Activated T-helper 1 cell treated with anti-CD3 and anti-CD28 coated beads, Interleukin-2, amount 50 U/mL, for 16 hours (primary cell): ENCODE measurements at regions not wholly inside any gene's neighbourhood (a gene's known extent, or its start where the extent isn't known, plus 50 kb on each side); places are given as distances from the start of the nearest gene placed in this dataset.

Experiments
- DNase-seq, 2 donors: peaks; one replicate each; pipeline ENCODE4 v3.0.0-alpha.2; 2020; ENCODE audit warnings: low read depth in 1 of 2, low spot score in 1 of 2

GRCh38 chr4:189445613-189446012 lies 495.1 kb upstream of the FRG1 start:
- DNase-seq = no peak

DNA sequence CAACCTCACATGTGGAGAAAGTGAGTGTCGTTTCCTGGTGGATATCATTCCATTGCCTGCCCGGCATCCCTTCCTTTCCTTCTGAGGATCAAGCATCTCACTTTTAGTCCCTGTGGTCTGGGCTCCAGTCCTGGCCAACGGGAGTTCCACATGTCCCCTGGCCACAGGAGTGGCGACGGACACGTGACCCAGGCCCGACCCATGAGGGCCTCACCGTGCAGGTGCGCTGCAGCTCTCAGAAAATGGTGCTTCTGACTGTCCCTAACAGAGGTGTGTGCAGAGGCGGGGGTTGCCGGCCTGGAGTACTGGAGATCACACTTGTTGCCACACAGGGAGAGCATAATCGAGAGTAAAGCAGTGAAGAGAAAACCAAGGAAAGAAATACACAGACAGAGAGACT lies 476.9 kb upstream of the FRG1 start:
- no peak for DNase-seq

DNA sequence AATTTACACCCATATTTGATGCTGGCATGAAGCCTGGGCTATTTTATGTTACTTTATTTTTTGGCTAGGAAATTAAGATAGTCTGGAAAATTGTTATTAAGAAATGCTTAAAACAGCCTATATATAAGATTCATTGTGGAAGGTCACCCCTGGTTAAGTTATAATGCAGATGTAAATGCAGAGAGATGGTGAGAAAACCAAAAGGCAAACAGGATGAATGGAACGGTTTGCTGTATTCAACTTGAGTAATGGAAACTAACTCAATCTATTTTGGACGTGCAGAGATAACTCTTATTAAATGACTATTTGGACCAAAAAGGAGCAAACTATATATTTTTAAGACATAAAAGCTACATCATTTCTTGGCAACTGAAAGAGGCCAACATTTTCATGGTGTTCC lies 446.3 kb upstream of the FRG1 start:
- DNase-seq = no peak

DNA sequence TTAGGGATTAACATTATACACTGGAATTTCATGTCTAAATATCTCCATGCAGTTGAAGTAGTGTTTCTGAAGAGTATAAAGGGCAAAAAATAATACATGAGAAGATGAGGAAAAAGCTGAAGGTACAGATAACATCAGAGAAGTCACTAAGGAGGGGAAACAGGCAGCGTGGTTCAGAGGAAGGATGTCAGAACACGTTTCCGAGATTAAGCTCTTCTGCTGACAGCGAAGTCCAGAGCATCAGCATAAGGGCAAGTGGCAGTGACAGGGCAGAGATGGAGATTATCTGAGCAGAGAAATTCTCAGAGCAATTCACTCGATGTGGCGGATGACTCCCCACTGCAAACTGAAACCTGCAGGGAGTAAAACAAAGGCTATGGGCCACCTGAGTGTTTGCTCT lies 443.2 kb upstream of the FRG1 start:
- DNase-seq = no peak

DNA sequence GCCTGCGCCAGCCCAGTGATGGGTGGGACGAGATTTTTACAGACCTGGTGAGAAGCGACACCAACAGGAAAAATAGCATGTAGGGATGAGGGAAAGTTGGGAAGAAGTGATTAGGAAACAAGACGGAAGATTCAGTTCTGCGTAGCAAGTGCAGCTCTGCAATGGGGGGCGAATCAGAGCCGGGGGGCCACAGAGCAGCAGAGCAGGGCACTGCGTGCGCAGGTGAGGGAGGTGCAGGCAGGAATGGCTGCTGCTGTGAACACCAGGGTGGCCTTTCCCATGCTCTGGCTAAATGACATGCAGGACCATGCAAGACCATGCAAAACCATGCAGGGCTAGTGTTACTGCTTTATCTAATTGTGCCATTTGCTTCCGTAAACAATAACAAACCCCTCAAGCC lies 442.7 kb upstream of the FRG1 start:
- DNase-seq = no peak

DNA sequence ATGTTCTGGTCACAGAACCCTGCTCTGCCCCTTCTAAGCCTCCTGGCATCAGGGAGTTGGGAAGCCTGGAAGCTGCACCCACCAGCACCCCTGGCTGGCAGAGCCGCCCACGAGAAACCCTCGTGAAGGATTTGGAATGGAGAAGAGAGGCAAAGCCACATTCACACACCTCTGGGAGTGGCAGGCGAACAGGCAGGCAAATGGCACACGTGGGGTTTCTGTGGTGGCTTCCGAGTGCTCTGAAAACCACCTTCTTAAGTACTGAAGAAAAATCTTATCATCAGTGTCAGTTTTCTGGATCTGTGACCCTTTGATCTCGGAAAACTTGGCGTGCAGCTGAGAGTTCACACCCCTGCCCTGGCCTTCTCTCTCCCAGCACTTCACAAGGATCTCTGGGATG lies 442.2 kb upstream of the FRG1 start:
- no peak for DNase-seq

- no peak for DNase-seq
These were observed 441.0 kb upstream of the FRG1 start for GRCh38 chr4:189499696-189500095.

GRCh38 chr4:189500970-189501369 lies 439.7 kb upstream of the FRG1 start:
- DNase-seq = no peak

- no peak for DNase-seq
These were observed 437.7 kb upstream of the FRG1 start for GRCh38 chr4:189502841-189503435.

- no peak for DNase-seq
These were observed 436.5 kb upstream of the FRG1 start for GRCh38 chr4:189504220-189504619.

DNA sequence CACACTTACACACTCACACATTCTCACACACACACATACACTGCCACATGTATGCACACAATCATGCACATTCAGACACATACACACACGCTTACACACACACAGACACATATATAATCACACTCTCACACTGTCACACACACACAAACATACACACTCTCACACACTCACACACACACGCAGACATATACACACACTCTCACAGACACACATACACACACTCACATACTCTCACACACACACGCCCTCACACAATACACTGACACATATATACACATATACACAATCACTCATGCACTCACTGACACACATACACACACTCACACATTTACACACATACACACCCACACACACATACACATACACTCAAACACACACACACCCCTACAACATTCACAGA lies 435.3 kb upstream of the FRG1 start:
- DNase-seq = no peak

GRCh38 chr4:189506080-189506479 lies 434.6 kb upstream of the FRG1 start:
- no peak for DNase-seq

- DNase-seq = no peak
These were observed 433.6 kb upstream of the FRG1 start for GRCh38 chr4:189507060-189507459.

DNA sequence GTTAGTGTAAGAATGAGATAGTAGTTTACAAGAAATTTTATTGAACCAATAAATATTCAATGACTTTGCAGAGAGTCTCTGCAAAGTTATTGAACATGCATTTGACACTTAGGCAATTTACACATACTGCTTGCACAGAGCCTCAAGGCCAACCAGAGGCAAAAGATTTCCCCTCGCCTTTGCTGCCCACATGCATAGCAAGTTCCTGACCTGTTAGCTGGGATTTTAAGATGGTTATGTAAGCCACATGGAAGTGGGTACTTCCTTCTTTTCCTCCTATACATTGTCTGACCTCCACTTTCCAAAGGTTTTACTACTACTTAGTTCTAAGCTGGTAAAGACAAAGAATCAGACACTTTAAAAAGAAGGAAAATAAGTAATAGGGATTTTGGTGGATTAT lies 430.1 kb upstream of the FRG1 start:
- no peak for DNase-seq

DNA sequence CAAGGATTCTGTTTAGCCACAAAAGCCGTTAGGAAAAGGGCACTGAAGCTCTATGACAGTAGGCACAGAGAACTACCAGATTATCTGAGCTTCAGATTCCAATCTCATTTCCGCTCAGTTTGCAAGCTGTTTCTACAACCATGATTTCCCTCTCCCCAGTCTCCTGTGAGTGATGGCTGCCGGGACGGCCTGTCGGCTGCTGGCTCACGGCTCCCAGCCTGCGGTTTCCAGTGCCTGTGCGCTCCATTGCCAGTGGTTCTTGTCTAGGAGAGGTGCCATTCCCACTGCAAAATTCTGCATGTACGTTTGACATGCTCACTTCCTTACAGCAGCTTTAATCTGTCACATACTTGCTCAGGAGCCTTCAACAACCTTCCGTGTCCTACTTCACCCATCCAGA lies 429.1 kb upstream of the FRG1 start:
- DNase-seq = no peak

DNA sequence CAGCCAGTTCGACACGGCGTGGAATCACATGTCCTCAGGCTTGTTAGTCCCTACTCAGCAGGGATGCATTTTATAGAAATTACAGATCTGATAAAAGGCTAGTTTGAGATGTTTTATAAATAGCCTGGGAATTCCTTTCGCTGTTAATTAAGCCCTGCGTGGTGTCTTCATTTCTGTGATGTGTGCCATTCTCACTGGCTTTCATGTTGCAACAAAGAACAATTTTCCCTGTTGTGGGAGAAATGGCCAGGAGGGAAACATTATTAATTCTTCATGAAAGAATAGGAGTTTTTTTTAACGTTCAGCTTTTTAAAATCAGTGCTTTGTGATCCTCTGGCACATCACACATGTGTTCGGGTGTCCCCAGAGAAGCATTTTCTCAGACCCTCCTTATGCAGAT lies 427.3 kb upstream of the FRG1 start:
- no peak for DNase-seq

DNA sequence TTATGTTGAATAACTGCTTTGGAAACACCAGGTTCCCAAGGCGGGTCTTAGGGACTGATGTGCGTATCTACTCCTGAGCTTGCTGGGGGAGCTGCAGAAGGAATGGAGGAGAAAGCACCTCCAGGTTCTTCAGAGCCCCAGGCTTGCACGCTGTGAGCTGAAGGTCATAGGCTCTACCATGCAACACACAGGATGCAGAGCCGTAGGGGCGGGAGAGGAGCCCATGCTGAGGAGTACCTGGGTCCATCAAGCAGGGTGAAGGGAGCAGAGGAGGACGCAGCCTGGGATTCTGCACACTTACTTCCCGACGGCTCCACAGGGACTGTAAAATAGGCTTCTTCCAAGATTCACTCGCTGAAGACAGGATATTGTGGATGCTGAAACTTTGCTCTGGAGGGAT lies 426.5 kb upstream of the FRG1 start:
- no peak for DNase-seq

- no peak for DNase-seq
These were observed 423.8 kb upstream of the FRG1 start for GRCh38 chr4:189516902-189517301.

DNA sequence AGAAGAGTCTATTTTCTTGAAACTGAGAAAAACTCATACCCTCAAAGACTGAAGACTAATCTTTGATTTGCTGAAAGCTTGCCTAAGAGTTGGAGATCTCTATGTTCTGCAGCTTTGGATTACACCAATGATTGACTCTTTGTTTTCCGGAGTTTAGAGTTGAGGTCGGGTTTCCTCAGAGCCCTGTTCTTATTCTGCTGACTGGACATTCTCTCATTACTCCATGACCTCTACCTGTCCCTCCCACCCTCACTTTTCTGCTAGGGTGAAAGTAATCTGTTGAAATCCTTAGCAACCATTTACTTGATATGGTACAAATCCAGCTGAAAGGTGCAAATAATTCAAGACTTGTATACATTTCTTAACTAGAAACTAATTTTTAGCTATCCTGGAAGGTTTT lies 421.5 kb upstream of the FRG1 start:
- DNase-seq = no peak

DNA sequence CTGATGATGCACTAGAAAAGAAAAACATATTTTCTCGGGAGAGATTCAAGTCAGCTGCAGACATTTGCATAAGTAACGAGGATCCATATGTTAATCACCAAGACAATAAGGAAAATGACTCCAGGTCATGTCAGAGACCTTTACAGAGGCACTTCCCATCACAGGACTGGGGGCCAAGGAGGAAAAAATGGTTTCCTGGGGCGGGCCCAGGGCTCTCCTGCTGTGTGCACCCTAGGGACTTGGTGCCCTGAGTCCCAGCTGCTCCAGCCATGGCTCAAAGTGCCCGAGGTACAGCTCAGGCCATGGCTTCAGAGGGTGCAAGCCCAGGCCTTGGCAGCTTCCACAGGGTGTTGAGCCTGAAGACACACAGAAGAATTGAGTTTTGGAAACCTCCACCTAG lies 415.4 kb upstream of the FRG1 start:
- DNase-seq = no peak

DNA sequence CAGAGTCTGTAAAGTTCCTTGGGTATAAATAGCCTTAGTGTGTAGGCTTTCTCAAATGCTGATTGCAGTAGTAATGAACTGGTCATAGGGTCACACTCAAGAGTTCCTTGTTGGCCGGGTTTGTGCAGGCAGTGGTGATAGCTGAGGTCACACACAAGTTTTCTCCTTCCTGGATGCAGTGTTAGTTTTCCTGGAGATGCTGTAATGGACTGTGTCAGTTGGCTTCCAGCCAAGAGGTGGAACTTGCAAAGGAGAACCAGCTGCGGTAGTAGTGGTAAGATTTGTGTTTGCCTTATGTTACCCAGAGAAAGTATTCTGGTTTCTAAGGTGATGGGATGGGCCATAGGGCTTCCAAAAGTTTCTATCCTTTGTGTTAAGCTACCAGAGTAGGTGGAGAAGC lies 409.8 kb upstream of the FRG1 start:
- DNase-seq = no peak

- DNase-seq = no peak
These were observed 407.1 kb upstream of the FRG1 start for GRCh38 chr4:189533603-189534002.

GRCh38 chr4:189547559-189547958 lies 393.1 kb upstream of the FRG1 start:
- DNase-seq = no peak
